SU-DHL-6 (cell line): ENCODE measurements at regions not wholly inside any gene's neighbourhood (a gene's known extent, or its start where the extent isn't known, plus 50 kb on each side); places are given as distances from the start of the nearest gene placed in this dataset.

Source experiments
- H2AFZ ChIP-seq: fragments of 200-600 bp; sonication (generic); 2 replicates; pipeline ENCODE4 v1.6.1; 2014; ENCODE audit warnings: low read depth, mild to moderate bottlenecking, moderate library complexity, mixed read lengths, antibody characterized with exemption, low read length; ENCODE audit not compliant: severe bottlenecking
- H3F3A ChIP-seq: fragments of 200-600 bp; shearing (Covaris generic); 2 replicates; pipeline ENCODE4 v1.6.0; 2016; ENCODE audit warnings: antibody characterized with exemption, mild to moderate bottlenecking; ENCODE audit not compliant: insufficient read depth
- H3K27ac ChIP-seq: fragments of 200-600 bp; sonication (generic); 2 replicates; pipeline ENCODE4 v1.5.1; 2016; ENCODE audit warnings: low read depth, mild to moderate bottlenecking, low read length, moderate library complexity, mixed read lengths
- H3K27me3 ChIP-seq: fragments of 200-600 bp; sonication (generic), shearing (Covaris generic); 2 replicates; pipeline ENCODE4 v1.6.0; 2014; ENCODE audit warnings: mild to moderate bottlenecking, low read length
- H3K36me3 ChIP-seq: fragments of 200-600 bp; sonication (generic); 2 replicates; pipeline ENCODE4 v1.6.1; 2014; ENCODE audit warnings: mild to moderate bottlenecking, low read length, mixed read lengths
- H3K4me2 ChIP-seq: fragments of 300-600, 200-600 bp; shearing (Covaris generic), sonication (generic); 2 replicates; pipeline ENCODE4 v1.6.0; 2014; ENCODE audit warnings: low read length, low read depth, mild to moderate bottlenecking; ENCODE audit not compliant: poor library complexity, severe bottlenecking
- H3K4me3 ChIP-seq: fragments of 200-600 bp; sonication (generic); 2 replicates; pipeline ENCODE4 v1.5.1; 2014; ENCODE audit warnings: antibody characterized with exemption, low read length, mild to moderate bottlenecking, mixed read lengths; ENCODE audit not compliant: insufficient read depth, poor library complexity, severe bottlenecking
- H3K79me2 ChIP-seq: fragments of 200-600 bp; sonication (generic); 2 replicates; pipeline ENCODE4 v1.6.1; 2014; ENCODE audit warnings: mild to moderate bottlenecking, low read length, moderate library complexity; ENCODE audit not compliant: insufficient read depth
- H3K9ac ChIP-seq: fragments of 200-600 bp; sonication (generic); 2 replicates; pipeline ENCODE4 v1.7.0; 2014; ENCODE audit warnings: mild to moderate bottlenecking, low read length
- H3K9me2 ChIP-seq: fragments of 200-600 bp; sonication (generic); replicated peaks from 2 replicates; pipeline ENCODE4 v1.6.1; 2014; ENCODE audit warnings: low read length; ENCODE audit not compliant: insufficient read depth
- H3K9me3 ChIP-seq: fragments of 200-600 bp; sonication (generic); 2 replicates; pipeline ENCODE4 v1.6.1; 2014; ENCODE audit warnings: low read length, mixed read lengths; ENCODE audit not compliant: insufficient read depth
- H4K20me1 ChIP-seq: fragments of 200-600 bp; sonication (generic); 2 replicates; pipeline ENCODE4 v1.6.1; 2014; ENCODE audit warnings: low read depth, mild to moderate bottlenecking, antibody characterized with exemption, low read length, moderate library complexity, mixed read lengths
- CTCF ChIP-seq: fragments of 200-600 bp; sonication (generic); IDR thresholded peaks from one replicate; pipeline ENCODE4 v1.5.1; 2017; ENCODE audit warnings: antibody characterized with exemption, mild to moderate bottlenecking, low read length, moderate library complexity; ENCODE audit not compliant: insufficient read depth, poor library complexity, severe bottlenecking
- EZH2phosphoT487 ChIP-seq: fragments of 200-600 bp; sonication (generic), shearing (Covaris generic); conservative IDR thresholded peaks from 2 replicates; pipeline ENCODE4 v1.6.1; 2018; ENCODE audit warnings: mild to moderate bottlenecking, antibody characterized with exemption, low read length, moderate library complexity, mixed read lengths

GRCh38 chr2:191488135-191488534 lies 189.8 kb upstream of the NABP1 start:
- no peak overlapping the region for H3K4me2 ChIP-seq
- H3K9ac ChIP-seq = no peak overlapping the region
- H3F3A ChIP-seq = no peaks in the 10 kb centered on the region
- no peak overlapping the region for H2AFZ ChIP-seq
- no peaks in the 10 kb centered on the region for H4K20me1 ChIP-seq
- no peak overlapping the region for H3K4me3 ChIP-seq
- H3K9me2 ChIP-seq = no peaks in the 10 kb centered on the region
- no peaks in the 10 kb centered on the region for H3K36me3 ChIP-seq
- H3K27me3 ChIP-seq = no peaks in the 10 kb centered on the region
- H3K79me2 ChIP-seq = no peaks in the 10 kb centered on the region
- no peak overlapping the region for H3K27ac ChIP-seq
- TF ChIP-seq EZH2phosphoT487 = no peak
- TF ChIP-seq CTCF = no peak
- no peaks in the 10 kb centered on the region for H3K9me3 ChIP-seq

- no peaks in the 10 kb centered on the region for H3F3A ChIP-seq
These were observed 188.8 kb upstream of the NABP1 start for GRCh38 chr2:191489177-191489576.

GRCh38 chr2:191496838-191497237 lies 181.1 kb upstream of the NABP1 start:
- H3K27me3 ChIP-seq = no peaks in the 10 kb centered on the region
- H4K20me1 ChIP-seq = no peaks in the 10 kb centered on the region
- no peaks in the 10 kb centered on the region for H3F3A ChIP-seq
- TF ChIP-seq EZH2phosphoT487 (no peak), CTCF (no peak)
- H2AFZ ChIP-seq = no peak overlapping the region
- no peak overlapping the region for H3K4me2 ChIP-seq
- no peak overlapping the region for H3K27ac ChIP-seq
- no peaks in the 10 kb centered on the region for H3K79me2 ChIP-seq
- no peaks in the 10 kb centered on the region for H3K9me2 ChIP-seq
- no peaks in the 10 kb centered on the region for H3K36me3 ChIP-seq
- no peak overlapping the region for H3K4me3 ChIP-seq
- H3K9me3 ChIP-seq = no peaks in the 10 kb centered on the region
- no peak overlapping the region for H3K9ac ChIP-seq

More at GRCh38 chr2:191489177-191489576, 188.8 kb upstream of the NABP1 start:
- H3K4me2 ChIP-seq = no peak overlapping the region
- no peaks in the 10 kb centered on the region for H3K9me2 ChIP-seq
- H3K36me3 ChIP-seq = no peaks in the 10 kb centered on the region
- H3K27ac ChIP-seq = no peak overlapping the region
- no peak overlapping the region for H2AFZ ChIP-seq
- no peaks in the 10 kb centered on the region for H3K79me2 ChIP-seq
- no peaks in the 10 kb centered on the region for H4K20me1 ChIP-seq
- no peaks in the 10 kb centered on the region for H3K27me3 ChIP-seq
- no peaks in the 10 kb centered on the region for H3K9me3 ChIP-seq
- H3K9ac ChIP-seq = no peak overlapping the region
- TF ChIP-seq EZH2phosphoT487 (no peak), CTCF (no peak)
- no peak overlapping the region for H3K4me3 ChIP-seq
